GM21423 (cell line): ENCODE measurements at regions not wholly inside any gene's neighbourhood (a gene's known extent, or its start where the extent isn't known, plus 50 kb on each side); places are given as distances from the start of the nearest gene placed in this dataset.
"Not testable (repeated sequence)": the region's sequence is repeated elsewhere in the genome, so short reads cannot be mapped to it uniquely, and the experiment has no call there.

Experiments used
- ATAC-seq: cut with Tn5 transposase; IDR thresholded peaks from one replicate; pipeline ENCODE4 v1.9.1; 2021; ENCODE audit warnings: mild to moderate bottlenecking, moderate library complexity; ENCODE audit not compliant: unreplicated experiment

DNA sequence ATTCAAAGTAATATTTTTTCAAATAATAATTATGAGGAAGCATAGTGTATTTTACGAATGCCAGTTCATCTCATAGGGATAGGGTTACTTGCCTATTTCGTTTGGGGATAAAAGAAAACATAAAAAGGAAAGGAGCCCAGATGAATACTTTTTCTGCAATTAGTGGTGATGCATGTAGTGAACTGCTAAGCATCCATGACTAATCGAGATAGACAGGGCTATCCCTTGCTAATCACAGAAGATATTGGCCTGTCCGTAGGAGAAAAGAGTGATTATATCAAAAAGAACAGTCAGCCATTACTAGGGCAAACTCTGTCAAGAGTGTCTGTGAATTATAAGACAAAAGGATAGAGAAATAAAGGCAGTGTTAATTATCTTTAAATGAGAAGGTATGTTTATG, 746.1 kb downstream of the C4orf33 start:
- ATAC-seq, result no peak

DNA sequence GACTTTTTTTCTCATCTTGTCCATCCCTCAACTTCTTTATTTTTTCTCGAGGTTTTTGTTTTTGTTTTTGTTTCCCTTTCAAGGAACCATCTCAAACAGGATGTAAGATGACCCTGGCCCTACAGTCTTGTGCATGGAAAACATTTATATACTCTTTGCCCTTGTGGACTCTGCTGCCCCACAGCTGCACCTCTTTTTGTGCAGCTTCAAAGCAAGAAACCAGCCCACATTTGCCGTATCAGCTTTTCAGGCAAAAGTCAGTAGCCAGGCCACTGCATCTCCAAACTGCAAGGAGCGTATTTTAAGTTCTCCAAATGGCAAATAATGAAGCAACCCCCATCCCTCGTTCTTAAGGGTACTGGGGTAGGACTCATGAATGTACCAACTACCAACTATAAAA, 756.5 kb downstream of the C4orf33 start:
- ATAC-seq, result no peak

DNA sequence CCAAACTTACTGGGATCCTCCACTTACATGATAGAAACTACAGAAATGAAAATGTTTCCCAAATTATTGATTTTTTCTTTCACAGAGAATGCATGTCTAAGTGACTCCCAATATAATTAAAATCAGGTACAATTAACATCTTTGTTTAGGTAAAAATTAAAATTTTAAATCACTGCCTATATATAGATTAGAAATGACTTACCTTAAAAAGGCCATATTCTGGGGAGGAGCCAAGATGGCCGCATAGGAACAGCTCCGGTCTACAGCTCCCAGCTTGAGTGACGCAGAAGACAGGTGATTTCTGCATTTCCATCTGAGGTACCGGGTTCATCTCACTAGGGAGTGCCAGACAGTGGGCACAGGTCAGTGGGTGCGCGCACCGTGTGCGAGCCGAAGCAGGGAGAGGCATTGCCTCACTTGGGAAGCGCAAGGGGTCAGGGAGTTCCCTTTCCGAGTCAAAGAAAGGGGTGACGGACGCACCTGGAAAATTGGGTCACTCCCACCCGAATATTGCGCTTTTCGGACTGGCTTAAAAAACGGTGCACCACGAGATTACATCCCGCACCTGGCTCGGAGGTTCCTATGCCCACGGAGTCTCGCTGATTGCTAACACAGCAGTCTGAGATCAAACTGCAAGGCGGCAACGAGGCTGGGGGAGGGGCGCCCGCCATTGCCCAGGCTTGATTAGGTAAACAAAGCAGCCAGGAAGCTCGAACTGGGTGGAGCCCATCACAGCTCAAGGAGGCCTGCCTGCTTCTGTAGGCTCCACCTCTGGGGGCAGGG, 757.9 kb downstream of the C4orf33 start:
- not testable (repeated sequence) for ATAC-seq

DNA sequence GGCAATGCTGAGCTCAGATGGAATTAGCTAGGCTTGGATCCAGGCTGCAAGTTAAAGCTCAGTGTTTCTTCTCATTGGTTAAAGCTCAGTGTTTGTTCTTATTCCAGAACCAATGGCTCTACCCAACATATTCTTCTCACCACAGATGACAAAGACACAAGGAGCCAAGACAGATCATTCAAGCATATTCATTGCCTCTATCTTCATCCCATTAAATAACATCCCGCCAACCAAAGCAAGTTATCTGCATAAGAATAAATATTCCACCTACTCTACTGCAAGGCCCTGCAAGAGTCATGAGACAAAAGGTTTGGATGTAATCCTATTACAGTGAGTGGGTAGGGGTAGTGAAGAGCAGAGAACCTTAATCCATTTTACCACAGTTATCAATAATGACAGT, 766.5 kb downstream of the C4orf33 start:
- ATAC-seq, result no peak

DNA sequence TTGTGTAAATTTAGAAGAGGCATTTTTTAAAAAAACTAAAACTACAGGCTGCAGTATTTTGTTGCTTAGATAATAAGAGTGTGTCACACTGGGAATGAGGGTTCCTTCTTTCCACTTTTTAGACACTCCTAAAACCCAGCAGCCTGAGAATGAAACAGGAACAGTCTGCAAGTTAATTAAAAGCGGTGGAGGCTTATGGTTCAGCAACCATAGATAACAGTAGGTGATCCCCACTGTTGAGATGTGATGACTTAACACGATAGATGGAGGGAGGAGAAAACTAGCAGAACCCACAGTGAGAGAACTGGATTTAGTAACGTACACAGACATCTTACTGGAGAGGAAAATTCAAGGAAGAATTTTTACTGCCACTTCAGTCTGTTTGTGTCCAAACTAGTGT, 767.3 kb downstream of the C4orf33 start:
- ATAC-seq, result no peak

DNA sequence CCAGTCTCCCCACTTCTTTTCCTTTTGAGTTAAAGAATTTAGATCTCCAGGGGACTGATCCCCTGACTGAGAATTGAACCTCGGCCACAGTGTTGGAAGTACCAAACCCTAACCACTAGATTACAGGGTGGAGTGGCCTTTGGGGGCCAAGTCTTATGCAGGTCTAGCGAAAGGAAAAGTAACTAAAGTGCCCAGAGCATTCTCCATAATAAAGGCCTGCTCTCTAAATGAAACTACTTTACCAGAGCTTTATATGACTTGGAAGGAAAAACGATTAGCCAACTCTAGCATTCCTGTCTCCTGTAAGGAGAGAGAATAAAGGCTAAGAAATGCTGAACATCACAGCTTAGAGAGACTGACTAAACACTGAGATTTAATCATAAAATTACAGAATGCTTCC, 788.0 kb downstream of the C4orf33 start:
- ATAC-seq, result no peak

DNA sequence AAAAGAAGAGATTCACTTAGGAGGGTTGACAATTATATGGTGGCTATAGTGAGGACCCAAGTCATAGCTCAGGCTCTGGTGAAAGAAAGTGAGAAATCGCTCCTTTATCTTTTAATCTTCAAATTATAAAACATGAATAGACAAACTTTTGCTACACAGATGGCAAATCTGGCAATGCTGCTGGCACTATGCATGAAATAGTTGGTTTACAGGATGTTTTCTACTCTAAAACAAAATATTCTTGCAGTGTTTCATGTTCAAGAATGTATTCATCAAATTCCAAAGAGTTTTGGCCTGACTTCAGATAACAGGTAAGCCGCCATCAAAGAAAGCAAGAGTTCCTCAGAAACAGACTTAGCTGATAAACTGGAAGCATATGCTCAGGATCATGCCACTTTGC, 801.2 kb downstream of the C4orf33 start:
- ATAC-seq, result no peak

DNA sequence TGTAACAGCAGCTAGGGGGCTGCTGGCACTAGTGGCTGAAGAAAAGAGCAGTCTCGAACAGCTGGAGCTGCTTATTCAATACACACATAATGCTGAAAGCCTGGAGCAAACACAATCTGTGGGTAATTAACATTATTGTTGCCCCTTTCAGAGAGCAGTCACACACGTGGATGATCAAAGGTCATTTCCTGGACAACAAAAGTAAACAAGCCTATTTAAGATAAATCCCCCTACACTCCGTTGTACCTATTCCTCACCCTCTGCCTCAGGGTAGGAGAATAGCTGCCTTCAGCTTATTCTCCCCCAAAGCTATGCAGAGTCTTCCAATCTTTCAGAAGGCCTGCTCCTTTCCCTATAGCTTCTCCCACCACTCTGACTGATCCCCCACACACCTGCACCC, 803.9 kb downstream of the C4orf33 start:
- ATAC-seq, result no peak

DNA sequence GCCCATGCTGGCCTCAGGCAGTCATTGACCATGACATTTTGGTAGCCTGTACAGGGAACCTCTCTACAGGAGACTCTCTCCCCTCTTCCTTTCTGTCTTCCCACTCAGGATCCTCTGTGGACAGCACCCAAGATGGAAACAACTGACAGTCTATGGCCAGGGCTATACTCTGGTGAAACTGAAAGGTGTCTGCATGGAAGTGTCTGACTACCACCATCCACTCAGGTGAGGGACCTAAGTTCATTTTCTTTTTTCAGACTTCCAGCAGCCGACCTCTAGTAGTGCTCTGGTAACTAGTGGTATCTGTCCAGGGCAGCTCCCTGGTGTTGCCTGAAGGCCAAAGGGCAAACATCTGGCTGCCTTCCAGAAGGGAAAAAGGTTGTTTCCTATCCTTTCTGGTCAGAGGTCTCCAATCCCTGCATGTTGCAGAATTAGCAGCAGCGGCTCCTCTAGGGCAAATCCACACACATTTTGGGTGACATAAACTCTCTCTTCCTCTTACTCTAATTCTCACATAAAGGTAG, 804.5 kb downstream of the C4orf33 start:
- ATAC-seq, result no peak

DNA sequence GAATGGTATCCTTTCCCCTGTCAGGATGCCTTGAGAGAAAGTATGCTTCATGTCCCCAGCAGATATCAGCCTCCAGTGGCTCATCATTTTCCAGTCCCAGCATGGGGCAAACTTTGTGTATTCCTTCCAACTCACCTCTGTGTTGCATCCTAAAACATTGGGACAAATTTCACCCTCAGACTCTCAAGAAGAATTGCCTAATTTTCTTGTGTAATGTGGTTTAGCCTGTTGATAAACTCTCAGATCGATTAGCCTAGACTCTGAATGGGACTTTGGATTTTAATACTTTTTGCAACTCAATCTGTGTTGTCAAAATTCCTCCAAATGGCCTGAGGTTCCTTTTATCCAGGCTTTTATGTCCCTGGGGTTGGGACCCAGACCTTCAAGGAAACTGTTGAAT, 805.3 kb downstream of the C4orf33 start:
- no peak for ATAC-seq

DNA sequence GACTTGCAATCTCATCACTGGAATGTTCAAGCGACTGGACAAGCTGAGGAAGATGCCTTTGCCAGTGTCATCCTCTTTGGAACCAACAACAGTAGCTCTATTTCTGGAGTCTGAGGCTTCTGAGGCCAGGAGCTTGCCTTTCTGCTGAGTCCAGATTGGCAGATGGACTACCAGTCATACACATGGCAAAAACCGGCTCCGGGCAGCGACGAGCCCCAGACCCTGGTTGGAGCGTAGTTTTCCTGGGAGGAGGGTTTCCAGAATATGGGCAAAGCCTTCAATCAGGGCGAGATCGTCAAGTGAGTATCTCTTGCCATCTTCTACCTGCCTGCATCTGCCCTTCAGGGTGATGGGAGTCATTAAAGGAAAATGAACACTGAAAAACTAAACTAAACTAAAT, 807.9 kb downstream of the C4orf33 start:
- no peak for ATAC-seq

DNA sequence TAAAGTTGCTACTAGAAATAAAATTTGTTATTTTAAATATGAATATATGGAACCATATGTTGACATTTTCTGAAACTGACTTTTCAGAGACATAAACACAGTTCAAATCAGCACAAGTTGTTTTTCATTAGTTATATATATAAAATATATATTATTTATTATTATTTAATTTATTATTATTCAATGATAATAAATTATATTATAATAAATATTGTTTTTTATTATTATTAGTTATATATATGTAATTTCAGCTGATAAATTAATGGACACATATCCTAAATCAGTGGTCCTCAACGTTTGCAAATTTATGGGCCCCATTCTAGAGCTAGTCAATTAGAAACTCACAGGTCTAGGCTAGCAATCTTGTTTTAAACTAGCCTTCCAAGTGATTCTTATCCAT, 809.3 kb downstream of the C4orf33 start:
- ATAC-seq, result no peak

DNA sequence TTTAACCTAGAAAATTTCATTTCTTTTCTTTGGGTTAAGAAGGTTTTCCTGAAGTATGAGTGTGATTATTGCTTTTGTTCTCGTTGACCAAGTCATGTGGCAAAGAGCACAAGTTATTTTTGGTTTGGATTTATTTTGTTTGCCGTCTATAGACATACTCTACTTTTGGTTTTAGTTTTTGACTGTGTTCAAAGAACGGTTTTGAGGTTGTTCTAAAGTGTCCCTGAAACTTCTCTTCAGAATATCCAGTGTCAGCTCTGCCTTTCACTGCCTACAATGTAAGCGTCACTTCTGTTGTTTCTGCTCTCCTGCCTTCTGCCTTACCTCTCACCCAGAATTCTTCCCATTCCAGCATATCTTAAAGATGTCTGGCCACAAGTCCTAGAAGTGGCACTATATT, 812.2 kb downstream of the C4orf33 start:
- ATAC-seq, result no peak

DNA sequence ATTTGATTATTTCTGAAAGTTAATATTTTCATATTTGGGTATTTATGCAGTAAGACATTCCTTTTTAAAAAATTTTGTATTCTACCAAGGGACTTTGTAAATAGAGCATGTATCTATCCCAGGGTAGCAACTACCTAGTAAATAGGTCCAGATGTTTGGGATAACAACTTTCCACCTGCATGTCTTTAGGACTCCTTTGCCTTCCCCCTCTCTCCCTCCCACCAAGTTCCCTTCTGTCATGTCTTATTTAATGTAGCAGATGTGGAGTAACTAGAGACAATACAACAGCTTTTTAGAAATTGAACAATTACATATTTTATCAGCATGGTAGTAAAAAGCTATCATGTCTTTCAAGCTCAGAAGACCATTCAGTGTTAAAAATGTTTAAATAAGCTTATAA, 821.0 kb downstream of the C4orf33 start:
- no peak for ATAC-seq

DNA sequence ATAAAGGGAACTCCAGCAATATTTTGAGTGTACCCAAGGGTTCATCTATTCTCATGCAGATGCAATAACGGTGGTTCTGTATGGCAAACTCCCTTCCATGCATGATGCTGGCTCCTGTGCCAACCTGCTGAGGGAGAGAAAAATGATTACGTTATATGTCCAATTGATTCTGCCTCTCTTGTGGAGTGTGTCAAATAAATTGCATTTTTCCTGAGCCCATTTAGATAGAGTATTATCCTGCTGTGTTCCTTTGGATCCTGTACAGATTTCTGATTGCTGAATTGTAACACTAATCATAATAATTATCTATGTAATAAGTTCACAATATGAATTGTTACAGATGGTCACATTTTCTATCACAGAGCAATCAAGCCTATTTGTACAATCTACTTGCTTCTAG, 821.7 kb downstream of the C4orf33 start:
- no peak for ATAC-seq

DNA sequence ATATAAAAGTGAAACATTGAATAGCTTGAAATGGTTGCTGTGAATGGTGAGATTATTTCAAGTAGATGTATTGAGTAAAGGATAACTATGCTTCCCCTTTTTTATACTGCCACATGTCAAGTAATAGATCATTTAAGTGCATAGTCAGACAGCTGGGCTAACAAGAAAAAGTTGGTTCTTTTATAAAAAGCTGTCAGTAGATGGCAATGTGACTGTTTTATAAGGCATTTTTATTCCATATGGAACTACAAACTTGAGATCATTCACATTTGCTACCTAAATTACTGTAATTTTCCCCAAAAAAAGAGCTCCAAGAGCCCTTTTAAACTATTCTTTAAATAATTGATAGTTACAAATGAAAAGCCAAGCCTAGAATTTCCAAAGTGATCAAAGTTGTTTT, 831.0 kb downstream of the C4orf33 start:
- no peak for ATAC-seq

DNA sequence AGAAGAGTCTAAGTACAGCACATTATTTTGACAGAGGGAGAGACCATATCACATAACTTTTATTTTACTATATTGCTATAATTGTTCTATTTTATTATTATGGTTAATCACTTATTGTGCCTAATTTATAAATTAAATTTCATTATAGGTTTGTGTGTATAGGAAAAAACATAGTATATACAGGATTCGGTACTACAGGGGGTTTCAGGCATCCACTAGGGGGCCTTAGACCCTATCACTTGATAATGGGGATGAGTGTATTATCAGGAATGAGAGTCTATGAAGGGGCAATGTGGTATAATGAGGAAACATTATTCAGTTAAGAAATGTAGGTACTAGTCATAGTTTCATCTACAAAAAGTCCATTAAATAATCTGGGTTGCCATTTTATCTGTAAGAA, 833.1 kb downstream of the C4orf33 start:
- peak; percentile 53 for ATAC-seq

DNA sequence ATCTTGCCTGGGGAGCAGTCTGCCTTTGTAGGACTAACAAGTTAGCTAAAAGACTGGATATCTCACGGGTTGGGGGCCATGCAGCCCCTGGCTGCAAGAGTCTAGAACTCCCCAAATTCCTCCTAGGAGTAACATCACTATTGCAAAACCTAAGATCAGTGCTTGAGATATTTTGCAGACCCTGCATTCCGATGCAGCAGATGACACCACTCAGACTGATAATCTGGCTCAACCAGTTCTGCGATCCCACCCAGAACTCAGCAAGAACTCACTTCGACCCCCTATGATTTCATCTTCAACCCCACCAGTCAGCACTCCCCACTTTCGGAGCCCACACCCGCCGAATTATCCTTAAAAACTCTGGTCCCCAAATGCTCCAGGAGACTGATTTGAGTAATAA, 834.0 kb downstream of the C4orf33 start:
- ATAC-seq, result no peak

DNA sequence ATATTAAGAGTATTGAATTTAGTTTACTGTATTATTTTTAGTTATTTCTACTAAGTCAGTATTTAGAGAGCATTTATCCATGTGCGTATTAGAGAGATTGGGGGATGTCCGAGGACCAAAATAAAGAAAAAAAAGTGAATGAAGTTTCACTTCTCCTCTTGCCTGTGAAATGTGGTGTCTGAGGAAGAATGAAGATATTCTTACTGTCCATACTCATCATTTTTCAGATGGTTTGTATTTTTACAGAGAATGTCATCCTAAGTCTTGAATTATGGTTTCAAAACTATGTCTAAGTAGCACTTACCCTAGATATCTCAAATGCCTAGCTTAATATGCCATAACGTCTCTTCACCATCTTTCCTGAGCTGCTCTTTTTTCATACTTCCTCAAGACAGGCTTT, 854.3 kb downstream of the C4orf33 start:
- ATAC-seq, result no peak

DNA sequence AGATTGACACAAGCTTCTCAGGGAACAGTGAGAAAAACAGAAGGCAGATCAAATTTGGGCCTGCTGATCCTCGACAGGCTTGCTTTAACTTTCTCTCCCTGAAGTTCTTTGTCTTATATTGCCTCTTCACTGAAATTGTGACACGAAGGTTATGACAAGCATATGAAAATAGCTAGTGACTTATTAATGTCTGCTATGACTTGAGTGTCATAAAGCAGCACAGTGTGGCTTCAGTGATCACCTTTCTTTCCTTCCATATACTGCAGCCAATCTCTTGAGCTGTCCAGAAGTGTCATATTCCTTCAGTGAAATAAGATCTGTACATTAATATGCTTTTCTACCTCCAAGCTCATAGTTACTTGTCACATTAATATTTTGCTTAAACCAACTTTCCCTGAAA, 870.2 kb downstream of the C4orf33 start:
- no peak for ATAC-seq

DNA sequence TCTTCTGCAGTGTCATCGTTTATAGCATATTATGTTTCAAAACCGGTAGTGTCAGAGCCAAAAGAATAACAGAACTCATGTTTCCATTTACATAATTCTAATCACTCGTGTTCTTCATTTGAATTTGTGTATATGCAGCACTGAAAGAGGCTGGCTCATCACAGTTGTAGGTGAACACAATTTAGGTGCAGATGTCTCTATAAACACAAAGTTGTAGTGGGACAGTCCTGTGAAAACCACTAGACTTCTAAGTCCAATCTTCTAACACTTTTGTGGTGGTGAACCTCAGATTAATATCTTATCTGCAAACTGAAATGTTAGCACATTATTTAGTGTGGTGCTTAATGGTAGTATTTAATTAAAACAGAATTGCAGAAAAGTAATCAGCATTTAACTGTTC, 872.4 kb downstream of the C4orf33 start:
- ATAC-seq, result no peak

DNA sequence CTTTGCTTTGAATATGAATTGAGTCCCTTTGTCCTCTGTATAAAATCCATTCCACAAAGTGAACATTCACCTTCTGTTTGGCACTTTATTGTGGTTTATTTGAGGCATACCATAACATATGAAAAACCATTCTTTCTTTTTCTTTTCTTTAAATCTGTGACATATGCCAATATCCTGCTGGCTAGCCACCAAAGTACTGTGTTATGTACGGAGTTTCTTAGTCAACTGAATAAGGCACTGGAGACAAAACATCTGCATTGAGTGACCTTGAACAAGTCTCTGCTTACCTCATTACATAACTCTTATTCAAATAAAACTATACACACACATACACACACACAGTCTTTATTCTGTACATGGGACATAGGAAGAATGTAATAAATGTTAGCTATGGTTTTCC, 872.8 kb downstream of the C4orf33 start:
- ATAC-seq, result no peak

DNA sequence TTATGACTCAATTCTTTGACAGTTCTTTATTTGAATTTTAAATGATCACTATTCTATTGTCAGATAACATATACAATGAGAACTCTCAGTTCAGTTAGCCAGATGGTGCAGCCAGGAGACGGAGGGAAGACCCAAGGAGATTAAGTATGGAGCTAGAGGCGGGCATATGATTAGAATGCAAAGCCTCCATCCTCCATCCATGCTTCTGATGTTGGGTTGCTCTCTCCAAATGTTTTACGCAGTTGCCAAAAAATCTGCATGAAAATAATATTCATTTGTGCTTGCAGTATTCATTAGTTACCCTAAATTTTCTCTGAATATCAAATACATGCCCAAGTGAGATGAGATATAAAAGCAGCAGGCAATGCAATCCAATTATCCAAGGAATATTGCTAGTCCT, 874.8 kb downstream of the C4orf33 start:
- no peak for ATAC-seq
